H9 (cell line): ENCODE measurements at regions not wholly inside any gene's neighbourhood (a gene's known extent, or its start where the extent isn't known, plus 50 kb on each side); places are given as distances from the start of the nearest gene placed in this dataset.

Experiments
- DNase-seq: peaks from one replicate; pipeline ENCODE4 v3.0.0-alpha.2; 2017
- H2AFZ ChIP-seq: one replicate; pipeline ENCODE4 v1.6.1; 2013; ENCODE audit warnings: mild to moderate bottlenecking, low read length, control low read depth, moderate library complexity
- H2AK5ac ChIP-seq: 2 replicates; pipeline ENCODE4 v1.6.1; 2013; ENCODE audit warnings: low read length, control low read depth, mixed read lengths; ENCODE audit not compliant: insufficient read length
- H2BK120ac ChIP-seq: one replicate; pipeline ENCODE4 v1.6.1; 2013; ENCODE audit warnings: low read depth, mild to moderate bottlenecking, low read length, control low read depth, inconsistent platforms; ENCODE audit not compliant: poor library complexity, severe bottlenecking
- H2BK12ac ChIP-seq: 2 replicates; pipeline ENCODE4 v1.6.1; 2013; ENCODE audit warnings: low read length, control low read depth, mixed read lengths, low read depth; ENCODE audit not compliant: insufficient read length
- H2BK15ac ChIP-seq: 2 replicates; pipeline ENCODE4 v1.6.1; 2013; ENCODE audit warnings: low read depth, low read length, control low read depth
- H2BK20ac ChIP-seq: one replicate; pipeline ENCODE4 v1.6.1; 2013; ENCODE audit warnings: low read depth, mild to moderate bottlenecking, low read length, control low read depth, inconsistent platforms; ENCODE audit not compliant: poor library complexity, severe bottlenecking
- H2BK5ac ChIP-seq: 2 replicates; pipeline ENCODE4 v1.6.1; 2013; ENCODE audit warnings: low read length, control low read depth, mixed read lengths; ENCODE audit not compliant: insufficient read length
- H3K14ac ChIP-seq: 2 replicates; pipeline ENCODE4 v1.6.1; 2013; ENCODE audit warnings: low read length, control low read depth; ENCODE audit not compliant: insufficient read depth
- H3K18ac ChIP-seq: 2 replicates; pipeline ENCODE4 v1.6.1; 2013; ENCODE audit warnings: low read depth, mild to moderate bottlenecking, mixed read lengths, low read length, control low read depth; ENCODE audit not compliant: insufficient read length
- H3K23ac ChIP-seq: 2 replicates; pipeline ENCODE4 v1.6.1; 2013; ENCODE audit warnings: low read length, control low read depth, mixed read lengths, low read depth; ENCODE audit not compliant: insufficient read length
- H3K23me2 ChIP-seq: 2 replicates; pipeline ENCODE4 v1.6.1; 2013; ENCODE audit warnings: low read depth, mild to moderate bottlenecking, mixed read lengths, low read length, control low read depth; ENCODE audit not compliant: insufficient read length, poor library complexity, severe bottlenecking
- H3K27ac ChIP-seq: 2 replicates; pipeline ENCODE4 v1.5.1; 2013; ENCODE audit warnings: low read length, control low read depth, mixed read lengths, low read depth; ENCODE audit not compliant: insufficient read length
- H3K27me3 ChIP-seq: 2 replicates; pipeline ENCODE4 v1.6.1; 2013; ENCODE audit warnings: low read length, control low read depth, inconsistent platforms; ENCODE audit not compliant: insufficient read depth
- H3K4ac ChIP-seq: 2 replicates; pipeline ENCODE4 v1.6.1; 2013; ENCODE audit warnings: low read depth, mild to moderate bottlenecking, control low read depth, inconsistent platforms, low read length, moderate library complexity
- H3K4me1 ChIP-seq: 2 replicates; pipeline ENCODE4 v1.6.1; 2013; ENCODE audit warnings: low read length, control low read depth, inconsistent platforms; ENCODE audit not compliant: insufficient read depth
- H3K4me2 ChIP-seq: 2 replicates; pipeline ENCODE4 v1.6.1; 2013; ENCODE audit warnings: low read length, control low read depth, mixed read lengths; ENCODE audit not compliant: insufficient read length, insufficient read depth
- H3K56ac ChIP-seq: 2 replicates; pipeline ENCODE4 v1.6.1; 2013; ENCODE audit warnings: low read depth, mild to moderate bottlenecking, mixed read lengths, low read length, control low read depth; ENCODE audit not compliant: insufficient read length
- H3K79me1 ChIP-seq: 2 replicates; pipeline ENCODE4 v1.6.1; 2013; ENCODE audit warnings: low read depth, mild to moderate bottlenecking, moderate library complexity, low read length, control low read depth, inconsistent platforms; ENCODE audit not compliant: insufficient read depth, poor library complexity, severe bottlenecking
- H3K79me2 ChIP-seq: 2 replicates; pipeline ENCODE4 v1.6.1; 2013; ENCODE audit warnings: low read length, control low read depth, inconsistent platforms; ENCODE audit not compliant: insufficient read depth
- H3K9ac ChIP-seq: 2 replicates; pipeline ENCODE4 v1.6.1; 2013; ENCODE audit warnings: low read length, control low read depth, mixed read lengths; ENCODE audit not compliant: insufficient read length; ENCODE audit errors: extremely low read depth
- H3K9me3 ChIP-seq: one replicate; pipeline ENCODE4 v1.6.1; 2013; ENCODE audit warnings: low read depth, low read length, inconsistent platforms; ENCODE audit not compliant: control insufficient read depth
- H3T11ph ChIP-seq: one replicate; pipeline ENCODE4 v1.6.1; 2013; ENCODE audit warnings: mild to moderate bottlenecking, low read length, control low read depth, inconsistent platforms
- H4K20me1 ChIP-seq: one replicate; pipeline ENCODE4 v1.6.1; 2013; ENCODE audit not compliant: control insufficient read depth, insufficient read length, insufficient read depth
- H4K5ac ChIP-seq: 2 replicates; pipeline ENCODE4 v1.6.1; 2013; ENCODE audit warnings: low read depth, mild to moderate bottlenecking, mixed read lengths, low read length, control low read depth; ENCODE audit not compliant: insufficient read length
- H4K8ac ChIP-seq: replicated peaks from 2 replicates; pipeline ENCODE4 v1.6.1; 2013; ENCODE audit warnings: low read length, control low read depth, mixed read lengths, low read depth; ENCODE audit not compliant: insufficient read length
- H4K91ac ChIP-seq: 2 replicates; pipeline ENCODE4 v1.6.1; 2013; ENCODE audit warnings: low read depth, mild to moderate bottlenecking, moderate library complexity, mixed read lengths, low read length, control low read depth; ENCODE audit not compliant: insufficient read length
- H3K27ac Mint-ChIP-seq, 3 experiments: 2 replicates in 2 of 3; 3 replicates in 1 of 3; pipeline ENCODE4 v1.8.0; 2020 to 2021; ENCODE audit warnings: mixed read lengths in 3 of 3, mild to moderate bottlenecking in 1 of 3, moderate library complexity in 1 of 3
- H3K27me3 Mint-ChIP-seq: 2 replicates; pipeline ENCODE4 v1.8.0; 2021; ENCODE audit warnings: low read depth, mild to moderate bottlenecking, moderate library complexity, mixed read lengths
- H3K36me3 Mint-ChIP-seq, 3 experiments: 2 replicates in 2 of 3; 3 replicates in 1 of 3; pipeline ENCODE4 v1.8.0; 2020 to 2021; ENCODE audit warnings: low read depth in 3 of 3, mixed read lengths in 3 of 3; ENCODE audit not compliant: insufficient read depth in 1 of 3
- H3K4me1 Mint-ChIP-seq, 2 experiments: 2 replicates each; pipeline ENCODE4 v1.8.0; 2020; ENCODE audit warnings: mixed read lengths in 2 of 2
- H3K4me3 Mint-ChIP-seq, 2 experiments: 2 replicates in 1 of 2; 3 replicates in 1 of 2; pipeline ENCODE4 v1.8.0; 2020 to 2021; ENCODE audit warnings: mild to moderate bottlenecking in 2 of 2, mixed read lengths in 2 of 2, moderate library complexity in 1 of 2
- H3K9me3 Mint-ChIP-seq, 2 experiments: 2 replicates in 1 of 2; 3 replicates in 1 of 2; pipeline ENCODE4 v1.8.0; 2020; ENCODE audit warnings: mild to moderate bottlenecking in 2 of 2, mixed read lengths in 2 of 2, moderate library complexity in 1 of 2
- CTCF ChIP-seq: fragments of 200-600 bp; sonication (generic); conservative IDR thresholded peaks from 3 replicates; pipeline ENCODE4 v1.8.0; 2021; ENCODE audit warnings: antibody characterized with exemption, mild to moderate bottlenecking
- WGBS: extraction: QIAGEN DNeasy Blood & Tissue Kit; methylation state at CpG from one replicate; pipeline ENCODE4 v1.1.7; 2013; ENCODE audit warnings: missing lambda C conversion rate, low lambda C conversion rate, mixed read lengths; ENCODE audit not compliant: insufficient read length; ENCODE audit errors: extremely low coverage; 5-methylcytosine and 5-hydroxymethylcytosine counted together

GRCh38 chr5:6544561-6544935 is 88.3 kb downstream of the NSUN2 start:
- no CpG with 5 or more reads among the region's 5 CpGs for whole genome bisulfite sequencing
- Mint-ChIP-seq H3K4me3 (no peak overlapping the region), H3K27ac (no peak overlapping the region), H3K36me3 (no peaks in the 10 kb centered on the region), H3K27me3 (peaks cover 22% of the 10 kb centered on the region), H3K4me1 (peaks cover 10 to 12% of the 10 kb centered on the region in 2 experiments), H3K9me3 (no peaks in the 10 kb centered on the region)
- Histone ChIP-seq H3K23ac (no peak overlapping the region), H3K79me1 (no peaks in the 10 kb centered on the region), H2BK15ac (no peak overlapping the region), H3K4me2 (no peak overlapping the region), H2BK5ac (no peak overlapping the region), H4K8ac (no peak overlapping the region), H4K5ac (no peak overlapping the region), H4K20me1 (no peaks in the 10 kb centered on the region), H3K79me2 (no peaks in the 10 kb centered on the region), H4K91ac (no peak overlapping the region), H3K14ac (no peak overlapping the region), H3K18ac (no peak overlapping the region), H3K27me3 (no peaks in the 10 kb centered on the region), H3K23me2 (no peaks in the 10 kb centered on the region), H2AK5ac (no peak overlapping the region), H3K4ac (no peak overlapping the region), H2AFZ (no peak overlapping the region), H3K56ac (no peak overlapping the region), H3K4me1 (no peaks in the 10 kb centered on the region), H2BK120ac (no peak overlapping the region), H2BK20ac (no peak overlapping the region), H3K9me3 (no peaks in the 10 kb centered on the region), H2BK12ac (no peak overlapping the region), H3K9ac (no peak overlapping the region), H3K27ac (no peak overlapping the region), H3T11ph (no peak overlapping the region)
- TF ChIP-seq CTCF, result no peak
- no peak for DNase-seq
